T-helper 9 cell (primary cell): ENCODE measurements at regions not wholly inside any gene's neighbourhood (a gene's known extent, or its start where the extent isn't known, plus 50 kb on each side); places are given as distances from the start of the nearest gene placed in this dataset.

ENCODE experiments used
- DNase-seq: peaks from one replicate; pipeline ENCODE4 v3.0.0-alpha.2; 2020

DNA sequence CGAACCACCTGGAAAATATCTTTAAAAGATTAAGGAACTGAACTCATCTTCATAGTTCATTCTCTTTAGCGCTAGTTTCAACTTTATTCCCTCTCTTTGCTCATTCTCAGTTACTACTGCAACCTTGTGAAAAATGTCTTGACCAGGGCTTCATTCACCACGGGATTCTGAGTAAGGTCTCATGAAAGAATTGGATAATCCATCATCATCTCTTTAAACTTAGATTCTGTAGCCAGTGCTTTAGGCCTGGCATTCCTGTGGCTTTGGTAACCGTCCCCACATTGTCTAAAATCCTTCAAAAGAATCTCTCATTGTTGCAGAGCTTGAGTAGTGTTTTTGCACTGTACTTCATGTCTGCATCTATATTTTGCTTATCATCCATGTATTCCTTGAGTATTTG lies 229.5 kb downstream of the ETAA1 start:
- DNase-seq: no peak

DNA sequence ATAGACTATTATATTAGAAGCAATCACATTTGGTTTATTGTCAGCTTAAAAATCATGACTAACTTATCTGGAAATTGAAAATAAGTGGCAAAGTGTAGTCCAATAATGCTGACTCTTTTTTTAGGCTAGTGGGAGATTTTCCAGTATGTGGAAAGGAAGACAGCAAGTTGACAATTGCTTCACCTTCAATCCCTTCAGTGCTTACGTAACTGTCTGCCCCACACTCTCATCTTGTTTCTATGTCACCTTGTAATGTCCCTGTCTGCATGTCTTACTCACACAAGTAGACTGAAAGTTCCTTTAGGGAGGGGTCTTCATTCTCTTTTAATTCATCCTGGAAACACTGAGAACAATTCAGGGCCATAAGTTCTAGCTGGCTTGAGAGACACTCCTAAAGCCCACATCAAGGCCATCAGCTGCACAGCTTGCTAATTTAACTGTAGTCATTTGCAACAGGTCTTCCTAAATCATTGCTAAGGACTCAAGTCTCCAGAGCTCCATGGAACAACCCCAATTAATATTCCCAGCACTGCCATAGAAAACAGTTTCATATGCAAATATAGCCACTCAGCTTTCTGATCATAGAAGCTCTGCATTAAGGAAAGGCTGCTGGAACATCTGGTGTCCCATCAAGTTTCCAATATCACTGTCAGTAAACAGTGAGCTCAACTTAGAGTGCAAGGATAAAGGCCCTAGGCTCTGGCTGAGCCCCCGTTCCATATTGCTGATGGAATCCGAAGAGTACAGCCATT lies 230.5 kb downstream of the ETAA1 start:
- DNase-seq: no peak

DNA sequence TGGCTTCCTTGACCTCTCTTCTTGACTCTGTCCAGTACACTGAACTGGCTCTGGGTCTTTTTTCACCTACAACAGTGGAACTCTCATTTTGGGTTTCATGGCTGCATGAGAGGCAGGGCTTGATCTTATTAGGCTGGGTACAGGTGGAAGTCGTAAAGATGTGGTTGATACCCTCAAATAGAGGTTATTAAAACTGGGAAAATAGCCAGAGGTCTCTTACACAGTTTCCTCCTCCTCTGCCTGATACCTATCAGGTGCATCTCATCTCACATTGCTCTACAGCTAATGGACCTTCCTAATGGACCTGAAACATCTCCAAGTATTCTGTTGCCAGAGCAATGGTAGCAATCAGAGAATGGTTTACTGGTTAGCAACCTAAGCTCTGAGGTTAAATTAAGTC lies 231.8 kb downstream of the ETAA1 start:
- no peak for DNase-seq

DNA sequence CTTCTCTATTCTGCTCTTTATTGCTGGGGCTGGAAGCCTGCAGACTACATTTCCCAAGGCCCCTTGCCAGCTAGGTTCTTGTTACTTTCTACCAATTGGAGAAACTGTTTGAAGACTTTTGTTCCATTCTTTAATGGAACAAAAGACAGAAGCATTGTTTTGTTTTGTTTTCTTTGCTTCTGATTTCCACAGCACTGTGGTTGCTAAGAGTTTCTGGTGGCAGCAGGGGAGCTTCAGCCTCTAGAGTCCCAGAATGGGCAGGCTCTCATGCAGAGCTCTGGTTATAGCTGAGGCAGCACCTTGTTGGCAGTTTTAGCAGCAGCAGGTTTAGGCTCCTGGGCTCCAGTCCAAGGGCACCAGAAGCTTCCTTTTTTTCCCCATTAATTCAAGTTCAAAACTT lies 234.3 kb downstream of the ETAA1 start:
- DNase-seq: no peak

DNA sequence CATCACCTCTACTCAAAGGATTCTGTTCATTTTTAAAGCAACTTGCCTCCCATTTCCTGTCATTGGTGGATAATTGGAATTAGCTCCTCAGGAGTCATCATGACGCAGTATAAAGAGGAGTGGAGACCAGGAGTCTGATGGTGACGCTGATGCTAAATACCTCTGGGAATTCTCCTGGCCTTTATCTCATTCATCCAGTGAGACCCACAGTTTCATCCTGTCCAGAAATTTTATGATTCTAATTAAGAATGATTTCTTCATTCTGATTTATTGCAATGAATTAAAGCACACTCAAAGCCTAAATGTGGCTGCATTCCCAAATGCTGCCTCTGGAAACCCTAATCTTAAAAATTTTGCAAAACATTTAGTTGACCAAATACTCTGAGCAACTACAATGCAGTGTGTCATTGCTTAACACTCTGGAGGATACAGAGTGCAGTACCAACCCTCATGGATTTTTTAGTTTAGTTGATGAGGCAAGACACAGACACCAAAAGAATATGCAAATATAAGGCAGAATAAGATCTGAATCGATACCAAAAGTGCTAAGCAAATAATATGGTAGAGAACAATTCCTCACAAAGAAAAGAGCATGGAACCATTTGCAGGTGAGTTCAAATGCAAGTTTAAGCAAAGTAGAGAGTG lies 236.2 kb downstream of the ETAA1 start:
- no peak for DNase-seq

DNA sequence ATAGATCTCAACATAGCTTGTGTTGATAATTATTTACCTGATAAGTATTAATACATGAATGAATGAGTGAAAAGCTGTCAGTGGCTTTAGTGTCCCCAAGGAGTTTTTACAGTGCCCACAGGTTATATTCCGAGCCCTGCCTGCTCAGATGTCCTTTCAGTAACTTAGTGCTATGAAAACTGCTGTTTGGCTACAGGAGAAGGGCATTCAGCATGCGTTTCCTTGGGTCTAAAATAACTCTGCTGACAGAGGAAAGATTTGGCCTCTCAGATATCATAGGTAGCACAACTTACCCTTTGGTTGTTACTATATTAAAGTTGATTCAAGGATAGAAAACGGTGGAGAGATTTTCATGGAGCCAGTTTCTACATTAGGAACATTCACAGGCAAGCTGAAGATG lies 241.0 kb downstream of the ETAA1 start:
- no peak for DNase-seq

DNA sequence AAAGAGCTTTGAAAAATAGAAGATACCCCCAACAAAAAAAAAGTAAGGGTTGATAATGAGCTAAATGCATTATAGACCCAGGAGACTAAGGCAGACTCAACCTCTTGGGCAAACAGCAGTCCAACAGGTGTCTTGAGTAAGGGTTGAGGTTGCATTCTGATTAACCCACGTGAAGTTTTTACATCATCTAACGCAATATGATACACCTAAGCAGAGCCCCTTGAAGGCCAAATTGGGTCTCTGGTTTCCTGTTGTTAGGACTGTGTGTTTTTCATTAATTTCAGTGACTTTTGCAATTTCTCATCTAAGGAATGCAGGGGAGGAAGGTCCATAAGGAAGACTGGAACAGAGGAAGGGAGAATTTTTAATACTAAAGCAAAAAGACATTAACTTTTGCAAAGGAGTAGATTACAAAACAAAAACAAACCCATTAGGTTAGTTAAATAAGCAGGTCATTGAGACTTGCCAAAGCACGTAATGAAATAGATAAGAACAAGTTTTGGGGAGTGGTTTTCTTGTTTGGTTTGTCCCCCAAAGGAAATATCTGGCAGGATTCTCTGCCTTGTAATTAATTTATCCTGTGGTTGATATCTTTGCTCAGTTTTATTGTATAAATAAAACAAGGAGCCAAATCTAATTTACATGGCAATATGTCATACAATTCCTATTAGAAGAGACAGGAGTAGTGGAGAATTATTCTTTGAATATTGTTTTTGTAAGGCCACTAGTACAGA lies 244.3 kb downstream of the ETAA1 start:
- DNase-seq: no peak

DNA sequence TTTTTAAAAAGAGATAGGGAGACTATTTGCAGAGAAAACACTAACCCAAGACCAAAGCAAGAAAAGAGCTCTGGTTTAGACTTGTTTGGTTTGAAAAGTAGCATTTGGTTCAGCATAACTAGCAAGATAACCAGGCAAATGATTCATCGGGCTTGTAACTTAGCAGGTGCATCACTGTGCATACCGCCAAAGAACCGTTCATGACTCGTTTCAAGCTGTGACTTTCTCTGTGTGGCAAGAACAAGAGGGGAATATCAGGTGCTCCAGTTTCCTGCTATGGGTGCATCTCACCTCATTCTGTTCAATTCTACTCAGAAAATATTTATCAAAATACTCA lies 244.9 kb downstream of the ETAA1 start:
- DNase-seq: no peak

DNA sequence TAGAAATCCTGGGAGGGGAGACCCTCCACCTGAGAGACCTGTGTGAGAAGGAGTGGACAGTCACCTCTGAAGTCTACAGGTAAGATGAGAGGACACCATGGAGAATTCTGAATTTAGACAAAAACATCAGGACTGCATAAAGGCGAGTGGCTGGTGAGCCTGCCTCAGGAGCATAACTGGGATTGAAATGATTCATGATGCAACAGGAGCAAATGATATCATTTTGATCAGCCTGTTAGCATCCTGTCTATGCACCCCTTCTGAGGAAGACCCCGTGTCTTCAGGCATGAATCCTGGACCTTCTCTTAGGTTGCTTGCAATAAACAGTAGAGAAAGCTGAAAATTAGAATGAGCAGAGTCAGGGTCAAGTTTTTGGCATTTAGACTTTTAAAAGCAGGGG lies 245.8 kb downstream of the ETAA1 start:
- no peak for DNase-seq

DNA sequence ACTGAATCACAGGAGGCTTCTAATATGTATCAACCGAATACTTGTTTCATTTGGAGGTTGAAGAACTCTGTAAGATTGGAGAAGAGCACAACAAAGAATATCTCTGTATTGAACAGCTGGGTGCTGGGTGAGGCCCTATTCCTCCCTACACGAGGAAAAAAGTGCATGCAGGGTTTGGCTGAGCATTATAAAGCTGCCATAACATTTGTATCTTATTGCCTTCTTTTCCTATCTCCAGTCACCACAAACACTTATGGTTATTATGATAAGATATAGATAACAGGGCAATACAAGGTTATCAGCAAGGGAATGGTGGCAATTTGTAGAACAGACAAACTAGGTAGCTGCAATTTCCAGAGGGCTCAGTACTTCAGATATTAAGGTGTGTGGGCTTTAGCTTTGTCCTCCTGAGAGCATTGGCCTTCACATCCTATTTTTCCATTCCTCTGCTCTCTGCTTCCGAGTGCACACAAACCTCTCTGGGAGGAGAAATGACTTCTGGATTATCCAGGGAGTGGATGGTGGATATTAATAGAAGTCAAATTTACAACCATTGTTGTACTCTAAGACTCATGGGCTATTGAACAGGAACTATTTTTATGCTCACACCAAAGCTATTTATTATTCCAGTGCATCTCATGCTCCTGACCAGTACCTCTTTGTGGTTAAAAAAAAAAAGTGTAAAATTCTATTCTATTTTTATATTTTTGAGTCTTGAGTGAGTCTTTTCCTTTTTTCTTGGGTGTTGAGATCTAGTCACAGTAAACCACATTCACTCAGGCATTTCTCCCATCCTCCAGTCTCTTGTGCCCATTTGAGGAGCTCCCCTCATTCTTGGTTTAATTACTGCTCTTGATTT lies 248.4 kb downstream of the ETAA1 start:
- DNase-seq: no peak

DNA sequence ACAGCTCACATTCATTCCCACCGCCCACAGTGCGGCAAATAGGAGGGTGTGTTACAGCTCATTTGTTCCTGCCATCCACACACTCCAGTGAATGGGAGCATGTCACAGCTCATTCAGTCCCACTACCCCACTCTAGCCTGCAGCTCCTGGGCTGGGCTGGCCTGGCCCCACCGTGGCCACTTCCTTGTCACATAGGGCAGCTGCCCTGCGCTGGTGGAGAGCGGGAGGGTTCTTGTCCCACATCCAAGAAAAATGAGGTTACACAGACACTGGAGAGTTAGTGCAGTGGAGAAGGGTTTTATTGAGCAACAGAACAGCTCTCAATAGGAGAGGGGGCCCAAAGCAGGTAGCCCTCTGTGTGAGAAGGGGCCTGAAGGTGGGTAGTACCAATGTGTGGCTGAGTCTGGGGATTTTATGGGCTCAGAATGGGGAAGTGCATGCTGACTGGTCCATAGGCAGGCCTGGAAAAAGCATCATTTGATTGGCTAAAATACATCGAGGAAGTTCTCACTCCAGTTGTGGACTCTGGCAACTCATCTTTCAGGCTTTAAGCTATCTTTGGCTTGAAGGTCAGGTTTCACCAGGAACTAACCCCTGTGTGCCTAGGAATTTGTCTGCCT lies 249.7 kb downstream of the ETAA1 start:
- no peak for DNase-seq

DNA sequence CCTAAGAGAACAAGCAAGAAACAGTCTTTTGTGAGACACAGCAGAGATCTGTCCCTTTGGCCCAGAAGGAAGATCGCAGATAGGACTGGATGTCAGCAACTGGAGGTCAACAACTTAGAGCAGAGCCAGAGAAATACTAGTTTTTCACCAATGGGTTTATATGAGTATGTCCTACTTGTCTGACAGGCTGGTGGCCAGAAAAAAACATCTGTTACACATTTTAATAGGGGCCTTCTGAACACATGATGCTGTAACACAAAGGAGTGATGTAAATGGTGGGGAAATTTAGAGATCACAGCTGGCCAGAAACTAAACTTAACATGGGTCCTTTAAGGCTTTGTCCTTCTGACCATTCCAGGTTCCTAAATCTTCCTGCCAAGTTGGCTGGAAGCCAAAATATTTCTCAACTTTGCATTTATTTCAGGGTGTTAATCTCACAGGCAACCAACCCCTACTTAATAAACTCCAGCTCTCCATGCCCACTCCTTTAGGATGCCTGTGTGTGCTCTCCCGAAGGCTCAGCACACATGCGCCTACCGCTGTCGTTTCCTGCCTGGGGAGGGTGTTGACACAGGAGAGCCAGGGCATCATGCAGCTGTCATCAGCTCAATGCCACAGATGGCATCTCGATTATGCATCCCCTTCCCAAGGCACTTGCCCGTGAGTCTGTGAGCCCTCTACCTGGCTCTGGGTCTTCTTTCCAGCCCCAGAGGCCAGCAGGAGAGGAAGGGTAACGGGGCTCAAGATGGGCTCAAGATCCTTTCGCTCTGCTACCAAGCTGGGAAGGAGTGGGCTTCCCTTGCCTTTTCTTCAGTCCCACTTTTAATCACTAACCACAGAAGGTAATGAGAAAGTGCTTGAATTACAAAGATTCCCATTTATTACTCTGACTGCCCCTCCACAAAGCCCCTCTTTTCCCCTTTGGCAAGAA lies 252.5 kb downstream of the ETAA1 start:
- no peak for DNase-seq

DNA sequence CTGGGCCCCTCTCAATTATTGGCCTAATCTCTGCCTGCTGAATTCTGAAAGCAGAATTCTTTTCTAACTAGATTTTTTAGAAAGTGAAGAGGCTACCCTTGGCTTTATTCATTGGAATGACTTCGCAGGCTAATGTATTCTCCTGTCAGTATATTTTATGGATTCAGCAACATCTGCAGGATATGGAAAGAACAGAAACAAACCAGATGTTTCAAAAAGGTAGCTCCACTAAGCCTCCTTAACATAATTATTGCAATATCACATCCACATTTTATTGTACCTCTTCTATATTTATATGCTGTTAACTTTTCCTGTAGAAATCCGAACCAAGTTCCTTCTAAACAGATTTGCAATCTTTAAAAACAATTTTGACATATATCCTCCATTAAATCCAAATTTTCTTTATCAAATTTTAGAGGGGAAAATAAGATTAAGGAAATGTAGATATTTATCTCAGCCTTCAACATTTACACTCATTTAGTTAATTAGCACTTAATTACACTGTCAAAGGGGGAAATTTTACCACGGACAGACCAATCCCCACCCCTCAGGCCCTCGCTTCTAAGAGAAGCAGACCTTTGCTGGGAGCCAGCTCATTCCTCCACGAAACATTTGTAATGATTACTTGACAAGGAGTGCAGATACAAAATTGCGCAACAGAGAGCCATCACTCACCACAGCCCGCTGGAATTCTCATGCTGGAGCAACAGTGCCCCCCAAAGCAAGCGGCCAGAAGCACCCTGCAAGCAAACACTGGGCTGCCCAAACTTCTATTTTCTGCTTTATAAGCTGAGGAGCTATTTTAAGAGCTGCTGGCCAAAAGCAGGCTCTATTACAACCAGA lies 253.4 kb downstream of the ETAA1 start:
- no peak for DNase-seq

DNA sequence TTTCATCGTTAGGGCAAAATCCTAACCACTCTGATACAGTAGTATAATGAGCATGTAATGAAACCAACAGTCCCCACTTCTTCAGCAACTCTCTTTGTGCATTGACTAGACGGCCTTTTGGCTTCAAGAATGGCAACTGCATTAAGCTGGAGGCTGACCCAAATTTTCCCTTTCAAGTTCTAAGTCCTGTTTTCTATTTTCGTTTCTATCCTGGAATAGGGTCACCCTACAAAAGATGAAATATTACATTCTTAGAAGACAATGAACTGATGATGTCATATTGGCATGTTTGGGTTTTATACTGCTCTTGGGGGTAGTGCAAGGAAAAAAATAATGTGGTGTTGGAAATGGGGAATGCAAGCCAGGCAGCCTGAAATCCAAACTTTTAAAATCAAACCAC lies 254.4 kb downstream of the ETAA1 start:
- no peak for DNase-seq

DNA sequence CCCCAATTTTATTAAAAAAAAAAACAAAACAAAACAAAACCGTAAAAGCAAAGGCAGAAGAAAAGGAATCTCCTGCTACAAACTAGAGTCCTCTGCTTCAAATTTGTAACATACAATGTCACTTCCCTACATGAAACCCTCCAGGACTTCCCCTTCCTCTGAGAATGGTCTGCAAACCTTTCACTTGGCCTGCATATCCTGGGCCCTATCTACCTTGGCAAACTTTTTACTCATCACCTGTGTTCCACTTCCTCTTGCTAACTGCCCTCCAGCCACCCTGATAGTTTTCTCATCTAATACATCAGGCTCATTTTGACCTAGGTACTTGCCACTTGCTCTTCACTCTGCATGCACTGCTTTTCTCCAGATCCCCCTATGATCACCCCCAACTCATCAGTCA lies 255.5 kb downstream of the ETAA1 start:
- no peak for DNase-seq

DNA sequence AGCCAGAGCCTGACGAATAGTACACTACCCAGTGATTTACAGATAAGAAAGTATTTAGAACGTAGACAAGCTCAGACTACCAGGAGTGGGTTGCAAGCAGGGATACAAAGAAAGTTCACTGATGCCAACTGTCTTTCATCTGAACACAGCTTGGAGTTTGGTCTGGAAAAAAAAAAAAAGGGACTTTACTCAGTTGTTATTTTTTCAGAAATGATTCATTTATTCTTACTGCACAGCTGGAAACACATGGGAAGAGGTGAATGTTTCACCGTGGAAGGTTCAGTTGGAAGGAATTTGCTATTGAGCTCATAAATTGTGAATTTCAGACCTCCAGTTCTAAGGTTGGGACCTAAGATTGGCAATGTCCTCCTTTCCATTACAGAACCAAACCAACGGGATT lies 259.7 kb downstream of the ETAA1 start:
- DNase-seq: no peak

DNA sequence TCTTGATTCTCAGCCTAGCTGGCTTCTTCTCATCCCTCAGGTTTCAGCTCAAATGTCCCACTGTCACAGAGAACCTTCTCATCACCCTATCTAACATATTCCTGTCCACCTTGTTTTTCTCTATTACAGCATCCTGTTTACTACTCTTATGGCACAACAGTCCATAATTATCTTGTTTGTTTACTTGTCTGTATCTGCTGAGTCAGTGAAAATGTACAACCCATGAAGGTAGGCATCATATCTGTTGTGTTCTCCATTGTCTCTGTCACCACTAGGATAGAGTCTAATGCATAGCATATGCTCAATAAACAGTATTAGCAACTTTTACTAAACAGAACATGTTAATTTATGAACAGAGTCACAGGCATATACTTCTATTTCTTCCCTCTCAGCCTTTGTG lies 261.7 kb downstream of the ETAA1 start:
- no peak for DNase-seq

DNA sequence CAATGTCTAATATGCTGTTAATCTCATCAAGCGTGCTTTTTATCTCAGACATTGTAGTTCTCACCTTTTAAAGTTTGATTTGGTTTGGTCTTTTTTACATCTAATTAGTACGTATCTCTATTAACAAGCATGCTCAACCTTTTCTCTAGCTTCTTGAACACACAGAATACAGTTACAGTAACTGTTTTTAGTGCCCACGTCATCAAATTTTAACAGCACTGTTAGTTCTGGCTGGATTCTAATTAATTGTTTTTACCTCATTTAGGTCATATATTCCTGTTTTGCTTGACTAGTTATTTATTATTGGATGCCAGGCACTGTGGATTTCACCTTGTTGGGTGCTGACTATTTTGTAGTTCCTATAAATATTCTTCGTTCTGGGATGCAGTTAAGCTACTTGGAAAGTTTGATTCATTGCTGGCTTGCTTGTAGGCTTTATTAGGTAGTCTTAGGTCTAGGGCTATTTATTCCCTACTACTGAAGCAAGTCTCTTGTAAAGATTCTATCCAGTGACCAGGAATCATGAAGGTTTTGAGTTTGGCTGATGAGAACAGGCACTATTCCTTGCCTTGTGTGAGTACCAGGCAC lies 263.0 kb downstream of the ETAA1 start:
- no peak for DNase-seq

DNA sequence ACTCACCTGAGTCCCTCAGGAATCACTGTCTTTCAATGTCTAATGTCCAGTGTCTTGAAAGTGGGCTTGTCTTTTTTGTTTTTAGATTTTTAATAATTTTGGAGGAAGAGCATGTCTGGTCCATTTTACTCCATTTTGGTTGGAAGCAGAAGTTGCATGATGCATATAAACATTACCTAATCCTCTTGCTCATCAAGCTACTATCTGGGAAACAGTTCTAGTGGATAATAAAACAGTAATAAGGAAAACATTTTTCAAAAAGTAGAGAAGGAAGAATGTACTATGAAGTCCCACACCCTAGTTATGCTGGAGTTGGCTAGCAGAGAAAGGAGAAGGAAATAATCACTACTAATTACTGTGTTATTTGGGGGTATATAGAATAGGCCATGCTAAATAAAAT lies 263.7 kb downstream of the ETAA1 start:
- DNase-seq: no peak

DNA sequence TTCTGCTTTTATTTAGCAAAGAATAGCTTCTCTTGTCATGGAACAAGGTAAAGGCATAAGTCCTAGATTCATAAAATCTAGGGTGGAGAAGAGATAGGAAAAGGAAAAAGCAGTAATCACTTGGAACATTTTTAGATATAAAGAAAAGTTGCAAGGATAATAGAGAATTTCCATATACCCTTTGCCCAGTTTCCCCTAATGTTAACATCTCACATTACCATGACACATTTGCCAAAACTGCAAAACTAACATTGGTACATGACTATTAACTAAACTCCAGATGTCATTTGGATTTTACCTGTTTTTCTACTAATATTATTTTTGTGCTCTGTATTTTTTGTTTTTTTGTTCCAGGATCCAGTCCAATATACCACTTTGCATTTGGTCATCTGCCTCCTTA lies 265.1 kb downstream of the ETAA1 start:
- DNase-seq: no peak
